NCI-H1092 (cell line): ENCODE measurements at regions not wholly inside any gene's neighbourhood (a gene's known extent, or its start where the extent isn't known, plus 50 kb on each side); places are given as distances from the start of the nearest gene placed in this dataset.

ENCODE experiments used
- DNase-seq: peaks from one replicate; lab custom pipeline; 2025; lab: John Stamatoyannopoulos, UW

DNA sequence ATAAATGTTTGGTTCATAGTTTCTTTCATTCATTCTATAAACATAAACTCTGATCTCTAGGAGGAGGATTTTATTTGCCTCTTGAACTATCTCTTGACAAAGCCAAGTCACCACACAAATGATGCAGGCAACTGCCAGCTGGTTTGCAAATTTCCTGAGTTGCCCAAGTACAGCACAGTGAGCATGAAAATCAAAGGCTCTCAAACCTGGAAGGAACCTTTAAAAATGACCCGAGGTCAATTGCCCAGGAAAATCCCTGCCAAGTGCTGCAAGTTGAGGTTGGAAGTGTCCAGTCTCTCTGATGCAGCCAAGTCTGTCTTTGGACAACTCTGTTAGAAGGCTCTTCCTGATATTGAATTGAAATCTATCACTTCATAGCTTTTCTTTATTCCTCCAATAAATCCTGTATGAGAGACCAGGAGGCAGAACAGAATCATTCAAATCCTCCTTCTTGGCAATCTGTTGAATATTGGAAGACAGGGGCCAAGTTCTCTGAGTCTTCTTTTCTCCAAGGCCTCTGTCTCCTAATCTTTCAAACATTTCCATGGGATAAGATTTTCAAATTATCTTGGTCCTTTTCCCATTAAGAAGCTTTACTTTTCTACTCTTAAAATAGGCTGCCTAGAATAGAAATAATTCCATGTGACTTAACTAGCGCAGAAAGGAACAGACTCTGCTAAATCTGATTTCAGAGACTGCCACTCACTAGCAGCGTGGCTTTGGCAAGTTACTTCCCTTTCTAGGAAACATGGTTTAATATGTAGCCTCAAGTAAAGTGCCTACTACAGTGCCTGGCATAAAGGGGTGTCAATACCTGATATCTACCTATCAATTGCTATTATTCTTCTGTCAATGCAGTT, 159.2 kb downstream of the SNX18 start:
- DNase-seq, result no peak

DNA sequence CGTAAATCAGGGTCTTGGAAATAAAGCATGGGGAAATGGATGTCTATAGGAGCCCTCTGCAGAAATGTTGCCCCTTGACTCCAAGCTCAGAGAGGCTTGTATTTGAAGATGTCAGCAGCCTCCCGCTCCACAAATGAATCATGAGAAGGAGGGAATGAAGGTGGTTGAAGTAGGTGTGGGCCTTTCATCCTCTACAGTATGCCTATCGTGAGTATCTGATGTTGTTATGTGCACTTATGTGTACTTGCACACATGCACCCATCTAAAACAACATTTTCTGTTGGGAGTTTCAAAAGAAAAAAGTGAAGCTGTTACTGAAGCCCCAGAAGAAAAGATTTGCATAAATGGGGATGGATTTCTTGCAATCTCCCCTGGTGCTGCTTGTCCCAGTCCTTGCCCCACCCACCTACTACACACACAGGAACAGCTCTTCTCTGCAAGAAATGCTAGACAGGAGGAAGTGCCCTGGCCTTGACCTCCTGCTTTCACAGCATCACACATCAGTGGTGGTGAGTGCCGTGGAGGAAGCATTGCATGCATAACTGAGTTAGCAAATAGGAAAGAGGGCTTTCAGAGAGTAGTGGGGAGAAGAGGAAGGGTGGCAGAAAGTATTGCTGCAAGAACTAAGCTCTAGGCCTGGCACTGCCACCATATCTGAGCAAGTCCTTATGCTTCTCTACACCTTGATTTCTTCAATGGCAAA, 156.1 kb downstream of the SNX18 start:
- DNase-seq, result no peak

DNA sequence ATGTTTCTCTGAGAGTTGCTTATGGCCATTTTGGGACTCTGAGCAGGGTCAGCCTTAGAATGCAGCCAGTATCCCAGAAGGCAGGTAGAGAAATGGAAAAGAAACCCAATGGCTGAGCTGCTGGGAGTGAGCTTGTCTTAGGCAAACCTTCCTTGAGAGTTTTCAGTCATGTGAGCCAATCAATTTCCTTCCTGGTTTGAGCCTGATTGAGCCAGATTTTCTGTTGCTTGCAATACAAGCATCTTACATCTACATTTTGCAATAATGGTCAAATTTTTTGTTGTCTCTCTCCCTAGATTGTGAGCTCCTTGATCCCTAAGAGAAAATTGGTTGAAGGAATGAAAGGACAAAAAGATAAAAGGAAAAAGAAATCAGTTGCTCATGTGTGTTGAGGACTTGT, 155.3 kb downstream of the SNX18 start:
- DNase-seq, result no peak

DNA sequence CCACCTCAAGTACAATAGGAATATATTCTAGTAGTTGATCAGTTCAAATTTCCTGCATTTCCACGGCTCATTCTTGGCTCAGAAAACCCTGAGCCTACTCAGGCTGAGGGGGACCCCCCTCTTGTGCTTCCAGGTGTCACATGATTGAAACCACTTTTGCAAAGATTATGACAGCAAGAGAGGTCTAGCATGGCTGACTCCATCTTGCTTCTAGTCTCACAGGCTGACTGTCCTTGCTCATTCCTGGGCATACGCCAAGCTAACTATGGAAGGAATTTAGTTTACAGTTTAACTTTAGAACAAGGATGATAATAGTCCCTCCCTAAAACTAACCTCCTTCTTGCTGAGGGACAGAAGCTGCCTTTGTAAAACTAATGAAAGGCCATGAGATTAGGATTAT, 154.1 kb downstream of the SNX18 start:
- DNase-seq, result no peak

DNA sequence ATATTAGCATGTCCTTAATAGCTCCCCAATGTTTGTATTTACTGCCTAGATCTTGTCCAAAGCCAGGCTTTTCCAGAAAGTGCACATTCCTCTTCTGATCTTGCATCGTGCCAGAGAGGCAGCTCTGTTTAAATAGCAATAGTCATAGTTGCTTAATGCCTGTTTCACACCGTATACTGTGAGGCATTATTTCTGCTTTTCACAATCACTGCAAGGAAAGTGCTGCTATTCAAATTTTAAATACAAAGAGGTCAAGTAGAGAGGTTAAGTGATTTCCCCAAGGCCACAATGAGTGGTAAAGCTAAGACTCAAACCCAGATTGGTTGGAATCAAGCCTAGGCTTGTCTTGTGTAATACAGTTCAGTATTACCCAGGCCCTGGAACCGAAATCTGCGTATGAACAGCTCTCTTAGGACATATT, 153.6 kb downstream of the SNX18 start:
- no peak for DNase-seq

DNA sequence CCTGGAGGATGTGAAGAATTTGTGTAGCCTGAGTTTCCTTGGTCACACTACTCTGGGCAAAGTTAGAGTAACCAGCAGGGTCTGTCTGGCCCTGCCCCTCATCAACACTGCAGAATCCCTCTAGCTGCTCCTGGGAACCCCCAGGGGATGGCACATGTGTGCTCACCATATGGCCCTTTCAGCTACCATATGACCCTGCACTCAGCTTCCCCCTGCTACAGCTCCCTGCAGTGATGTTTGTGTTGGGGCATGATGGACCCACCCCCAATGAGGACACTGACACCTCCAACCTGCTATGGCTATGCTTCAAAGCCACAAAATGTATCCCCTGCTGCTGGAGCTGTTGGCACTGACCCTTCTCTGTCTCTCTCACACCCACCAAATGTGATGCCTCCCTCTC, 152.7 kb downstream of the SNX18 start:
- no peak for DNase-seq

DNA sequence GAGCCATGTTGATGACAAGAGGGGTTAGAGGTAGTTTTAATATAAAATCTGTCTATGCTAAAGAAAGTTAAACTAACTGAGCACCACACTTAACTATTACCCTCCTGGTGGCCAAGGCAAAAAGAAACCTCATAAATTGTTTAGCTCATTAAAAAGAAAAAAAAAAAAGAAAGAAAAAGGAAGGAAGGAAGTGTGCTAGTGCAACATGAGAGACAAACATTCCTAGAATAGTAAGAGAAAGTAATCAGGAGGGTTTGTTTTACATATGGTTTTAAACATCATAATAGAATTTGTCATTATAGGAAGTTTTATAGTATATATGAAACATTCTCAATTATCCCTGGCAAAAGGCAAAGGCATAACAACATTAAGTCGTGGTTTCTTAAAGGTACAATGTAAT, 152.3 kb downstream of the SNX18 start:
- no peak for DNase-seq

DNA sequence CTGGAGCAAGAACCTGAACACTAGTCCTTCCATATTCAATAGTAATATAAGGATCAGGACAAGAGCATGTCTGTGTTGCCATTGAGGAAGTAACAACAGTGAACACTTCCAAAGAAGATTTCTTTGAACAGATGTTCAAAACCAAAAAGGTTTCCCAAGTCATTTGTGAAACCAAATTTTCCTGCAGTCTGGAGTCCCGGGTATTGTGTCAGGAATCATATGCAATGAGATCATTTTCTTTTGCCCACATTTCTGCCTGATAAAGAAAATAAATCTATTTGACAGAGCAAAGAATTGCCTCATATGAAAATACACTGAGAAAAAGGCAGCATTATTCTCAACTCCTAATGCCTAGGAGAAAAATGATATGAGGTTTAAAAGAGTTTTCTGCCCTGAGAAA, 151.7 kb downstream of the SNX18 start:
- DNase-seq, result no peak

DNA sequence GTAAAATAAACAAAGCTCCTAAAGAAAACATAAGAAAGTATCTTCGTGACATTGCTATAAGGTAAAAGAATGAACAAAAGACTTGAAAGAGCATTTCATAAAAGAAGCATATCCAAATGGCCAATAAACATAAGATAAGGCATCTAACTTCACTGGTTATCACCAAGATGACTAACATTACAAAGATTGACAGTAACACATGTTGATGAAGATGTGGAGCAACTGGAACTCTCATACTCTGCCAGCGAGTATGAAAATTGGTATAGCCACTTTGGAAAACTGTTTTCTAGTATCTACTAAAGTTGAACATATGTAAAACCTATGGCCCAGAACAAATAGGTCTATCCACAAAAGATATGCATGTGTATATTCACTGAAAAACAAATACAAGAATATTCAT, 150.5 kb downstream of the SNX18 start:
- no peak for DNase-seq

DNA sequence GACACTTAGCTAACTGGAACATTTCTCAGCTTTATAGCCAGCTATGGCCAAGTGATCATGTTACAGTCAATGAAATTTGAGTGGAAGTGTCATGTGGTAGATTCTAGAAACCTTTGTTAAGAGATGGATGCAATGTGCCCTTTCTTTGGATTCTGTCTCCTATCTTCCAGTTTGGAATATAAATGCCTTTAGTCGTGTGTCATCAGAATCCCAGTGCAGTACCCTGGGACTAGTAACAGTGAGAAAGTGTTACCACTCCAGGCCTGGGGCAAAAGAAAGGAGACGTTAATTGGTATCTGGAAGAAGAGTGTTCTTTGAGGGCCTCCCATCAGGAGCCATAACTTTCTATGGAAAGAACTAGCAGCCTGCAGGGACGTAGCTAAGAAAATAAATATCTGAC, 149.6 kb downstream of the SNX18 start:
- no peak for DNase-seq

DNA sequence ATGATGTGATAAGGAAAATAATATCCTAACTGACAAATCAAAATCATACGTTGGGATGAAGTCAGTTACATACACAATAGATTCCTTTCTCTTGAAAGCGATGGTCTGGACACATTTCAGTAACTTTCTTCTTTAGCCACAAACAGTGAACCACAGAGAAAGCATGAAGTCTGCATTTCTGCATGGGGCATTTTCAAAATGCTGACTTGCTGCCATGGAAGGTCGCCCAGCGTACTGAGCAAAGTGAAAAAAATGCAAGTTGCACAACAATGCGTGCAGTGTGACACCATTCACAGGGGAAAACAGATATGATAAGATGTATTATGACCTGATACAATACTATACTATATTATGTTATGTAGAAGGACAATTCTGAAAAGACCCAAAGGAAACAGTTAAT, 146.3 kb downstream of the SNX18 start:
- no peak for DNase-seq

DNA sequence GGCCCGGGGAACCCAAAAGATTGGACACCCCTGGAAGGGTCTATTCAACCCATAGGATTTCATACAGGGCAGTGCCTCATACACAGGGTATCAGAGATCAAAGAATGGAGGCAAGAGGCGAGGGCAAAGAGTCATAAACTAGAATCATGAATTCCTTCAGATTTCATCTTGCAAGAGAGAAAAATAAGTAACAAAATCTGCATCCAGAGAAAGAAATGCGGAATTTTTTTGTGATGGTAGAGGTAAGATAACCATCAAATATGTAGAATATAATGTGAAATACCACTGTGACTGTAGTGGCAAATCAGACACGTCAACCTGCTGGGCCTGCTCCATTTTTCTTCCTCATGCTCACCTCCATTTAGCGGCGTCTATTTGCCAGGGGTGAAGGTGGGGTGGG, 143.6 kb downstream of the SNX18 start:
- no peak for DNase-seq

DNA sequence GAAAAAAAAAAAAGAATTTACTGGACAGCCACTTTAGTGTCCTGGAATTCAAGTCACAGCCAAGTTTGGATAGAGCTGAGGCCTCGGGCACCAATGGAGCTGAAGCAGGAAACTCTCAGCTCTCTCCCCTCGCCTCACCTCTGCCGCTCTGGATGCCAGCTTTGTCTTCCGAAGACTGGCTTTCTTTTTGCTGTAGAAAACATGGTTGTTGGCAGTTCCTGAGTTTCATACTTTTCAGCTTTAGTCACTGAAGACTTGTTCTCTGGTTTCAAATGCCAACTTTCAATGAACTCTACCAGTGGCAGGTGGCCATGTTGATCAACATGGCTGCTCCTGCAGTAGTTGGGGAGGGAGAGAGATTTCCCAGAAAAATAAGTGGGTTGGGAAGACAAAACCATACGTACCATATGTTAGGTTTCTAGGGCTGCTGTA, 142.2 kb downstream of the SNX18 start:
- DNase-seq, result no peak

DNA sequence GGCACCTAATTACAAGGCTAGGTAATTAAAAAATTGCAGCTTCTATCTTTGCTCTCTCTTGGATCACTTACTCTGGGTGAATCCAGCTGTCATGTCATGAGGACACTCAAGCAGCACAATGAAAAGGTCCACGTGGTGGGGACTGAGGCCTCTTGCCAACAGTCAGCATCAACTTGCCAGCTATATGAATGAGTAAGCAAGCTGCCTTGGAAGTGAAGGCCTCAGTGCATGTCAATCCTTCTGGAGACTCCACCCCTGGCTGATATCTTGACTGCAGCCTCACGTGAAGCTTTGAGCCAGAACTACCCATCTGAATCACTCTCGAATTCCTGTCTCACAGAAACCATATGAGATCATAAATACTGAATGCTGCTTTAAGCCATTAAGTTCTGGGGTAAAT, 140.5 kb downstream of the SNX18 start:
- DNase-seq, result no peak

DNA sequence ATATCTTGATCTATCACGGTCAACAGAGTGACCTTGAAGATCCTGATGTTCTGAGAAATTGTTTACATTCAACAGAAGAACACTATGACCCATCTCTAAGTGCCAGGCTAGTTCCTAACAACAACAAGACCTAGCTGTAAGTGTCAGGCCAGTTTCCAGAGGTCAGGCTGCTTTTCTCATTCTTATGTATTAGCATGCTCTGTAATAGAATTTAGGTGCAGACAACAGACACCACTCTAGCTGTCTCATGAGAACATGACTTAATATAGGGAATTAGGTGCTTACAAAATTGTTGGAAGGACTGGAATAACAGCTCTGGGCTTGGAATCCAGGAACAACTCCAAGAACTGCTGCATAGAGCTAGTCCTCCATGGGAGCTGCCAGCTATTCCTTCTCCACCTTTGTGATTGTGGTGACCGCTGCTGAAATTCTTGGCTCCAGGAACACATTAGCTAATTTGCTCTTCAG, 138.7 kb downstream of the SNX18 start:
- DNase-seq, result no peak

DNA sequence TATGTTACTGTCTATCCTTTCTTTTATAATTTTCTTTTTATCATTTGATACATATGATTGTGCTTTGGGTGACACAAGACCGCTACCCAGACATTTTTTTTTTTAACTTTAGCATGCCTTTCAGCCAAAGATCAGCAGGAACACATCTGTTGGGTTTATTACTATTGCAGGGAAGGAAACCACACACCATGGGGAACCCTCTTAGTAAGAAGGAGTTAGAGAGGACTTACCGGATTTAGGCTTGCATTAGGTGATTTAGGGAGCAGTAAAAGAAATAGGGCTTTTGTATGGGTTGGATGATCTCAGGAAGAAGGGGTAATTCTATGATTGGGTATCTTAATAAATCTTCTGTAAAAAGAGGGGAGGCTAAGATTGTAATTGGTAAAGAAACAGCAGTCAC, 138.2 kb downstream of the SNX18 start:
- DNase-seq, result no peak

DNA sequence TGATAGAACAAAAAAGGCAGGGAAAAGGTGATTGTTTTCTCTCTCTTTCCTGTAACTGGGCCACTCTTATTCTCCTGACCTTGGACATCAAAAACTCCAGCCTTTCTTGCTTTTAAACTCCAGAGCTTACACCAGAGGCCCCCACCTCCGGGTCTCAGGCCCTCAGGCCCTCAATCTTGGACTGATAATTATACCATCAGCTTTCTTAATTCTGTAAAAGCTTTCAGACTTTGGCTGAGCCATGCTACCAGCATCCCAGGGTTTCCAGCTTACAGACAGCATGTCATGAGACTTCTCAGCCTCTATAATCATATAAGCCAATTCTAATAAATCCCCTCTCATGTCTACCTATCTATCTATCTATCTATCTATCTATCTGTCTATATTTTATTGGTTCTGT, 137.7 kb downstream of the SNX18 start:
- no peak for DNase-seq

DNA sequence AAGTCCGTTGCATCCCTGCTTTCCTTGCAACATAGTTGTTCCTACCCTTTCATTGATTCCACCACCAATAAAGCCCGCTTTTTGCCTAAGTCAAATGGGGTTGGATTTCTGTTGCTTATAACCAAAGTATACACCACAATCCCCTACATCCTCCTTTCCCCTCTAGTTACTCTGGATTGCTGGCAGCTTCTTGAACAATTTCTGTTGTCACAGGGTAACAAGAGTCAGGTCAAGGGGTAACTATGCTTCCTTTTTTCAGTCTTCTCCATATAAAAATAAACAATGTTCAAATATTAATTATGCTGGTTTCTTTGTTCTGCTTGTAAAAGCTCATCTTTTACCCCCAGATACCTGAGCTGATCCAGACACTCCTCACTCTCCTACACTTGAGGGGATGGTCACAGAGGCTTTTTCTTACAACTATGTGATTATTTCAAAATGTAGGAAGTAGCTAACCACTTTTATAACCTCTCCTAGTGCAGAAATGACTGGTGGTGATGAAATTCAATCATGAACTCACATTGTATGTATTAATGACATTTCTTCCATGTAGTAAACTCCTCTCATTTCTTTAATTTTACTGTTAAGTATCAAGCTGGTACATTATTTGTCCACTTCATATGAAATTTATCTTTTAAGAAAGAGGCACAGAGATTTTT, 136.5 kb downstream of the SNX18 start:
- no peak for DNase-seq

DNA sequence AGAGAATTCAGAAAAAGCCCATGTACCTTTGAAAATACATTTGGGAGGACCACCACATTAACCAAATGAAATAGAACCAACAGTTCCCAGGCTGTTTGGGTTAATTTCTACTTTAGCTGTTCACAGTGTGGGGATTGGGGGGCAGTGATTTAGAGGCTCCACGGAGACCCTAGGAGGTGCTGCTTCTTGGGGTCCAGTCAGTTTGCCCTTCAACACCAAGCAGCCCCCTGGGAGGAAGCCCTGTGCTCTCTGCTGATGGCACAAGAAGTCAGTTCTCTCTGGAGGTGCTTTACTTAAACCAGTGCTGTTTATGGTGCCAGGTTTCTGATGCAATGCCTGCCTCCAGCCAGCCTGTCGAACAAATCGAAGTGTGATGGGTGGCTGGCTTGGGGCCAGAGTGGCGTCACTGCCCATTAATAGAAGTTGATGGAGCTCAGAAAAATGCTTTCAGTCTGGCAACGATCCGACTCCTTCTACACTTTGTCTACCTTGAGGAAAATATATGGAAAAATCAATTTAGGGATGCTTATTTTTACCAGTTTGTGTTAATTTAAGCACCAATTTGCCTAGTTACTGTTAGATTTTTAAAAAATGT, 134.0 kb downstream of the SNX18 start:
- peak; percentile 5 for DNase-seq

DNA sequence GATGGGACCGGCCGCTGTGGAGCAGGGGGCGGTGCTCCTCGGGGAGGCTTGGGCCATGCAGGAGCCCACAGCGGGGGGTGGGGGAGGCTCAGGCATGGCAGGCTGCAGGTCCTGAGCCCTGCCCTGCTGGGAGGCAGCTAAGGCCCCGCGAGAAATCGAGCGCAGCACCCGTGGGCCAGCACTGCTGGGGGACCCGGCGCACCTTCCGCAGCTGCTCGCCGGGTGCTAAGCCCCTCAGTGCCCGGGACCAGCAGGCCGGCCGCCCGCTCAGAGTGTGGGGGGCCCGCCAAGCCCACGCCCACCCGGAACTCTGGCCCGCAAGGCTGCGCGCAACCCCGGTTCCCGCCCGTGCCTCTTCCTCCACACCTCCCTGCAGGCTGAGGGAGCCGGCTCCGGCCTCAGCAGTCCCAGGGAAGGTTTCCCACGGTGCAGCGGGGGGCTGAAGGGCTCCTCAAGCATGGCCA, 131.5 kb downstream of the SNX18 start:
- no peak for DNase-seq

DNA sequence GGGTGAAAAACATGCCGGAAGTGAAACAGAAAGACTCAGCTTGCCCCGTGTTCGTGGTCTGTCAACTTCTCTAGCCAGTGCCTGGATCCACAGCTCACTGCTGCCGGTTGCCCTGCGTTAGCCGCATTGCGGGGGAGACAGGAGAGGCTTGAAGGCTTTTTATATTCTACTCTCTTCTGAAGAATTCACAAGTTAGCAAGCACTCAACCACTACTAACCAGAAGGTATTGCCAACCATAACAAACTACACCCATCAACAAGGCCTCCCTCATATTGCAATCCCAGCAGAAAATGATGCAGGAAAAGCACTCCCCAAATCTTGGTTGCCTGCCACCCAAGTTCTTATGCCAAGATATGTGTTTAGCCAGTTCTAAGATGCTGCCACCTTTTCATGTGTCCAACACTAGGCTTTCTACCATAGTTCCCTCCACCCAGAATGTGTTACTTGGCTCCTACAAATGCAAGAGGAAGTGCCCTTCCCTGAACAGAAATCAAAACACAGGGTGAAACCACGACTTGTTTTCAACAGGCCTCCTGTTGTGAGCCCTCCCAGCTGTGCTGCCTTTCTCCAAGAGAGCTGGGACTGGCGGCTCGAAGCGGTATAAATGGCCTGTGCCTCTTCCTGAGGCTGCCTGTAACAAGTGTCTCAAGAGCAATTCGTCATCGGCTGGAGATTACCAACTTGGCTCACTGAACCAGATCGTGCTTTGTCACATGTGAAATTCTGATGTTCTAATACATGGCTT, 129.0 kb downstream of the SNX18 start:
- no peak for DNase-seq

DNA sequence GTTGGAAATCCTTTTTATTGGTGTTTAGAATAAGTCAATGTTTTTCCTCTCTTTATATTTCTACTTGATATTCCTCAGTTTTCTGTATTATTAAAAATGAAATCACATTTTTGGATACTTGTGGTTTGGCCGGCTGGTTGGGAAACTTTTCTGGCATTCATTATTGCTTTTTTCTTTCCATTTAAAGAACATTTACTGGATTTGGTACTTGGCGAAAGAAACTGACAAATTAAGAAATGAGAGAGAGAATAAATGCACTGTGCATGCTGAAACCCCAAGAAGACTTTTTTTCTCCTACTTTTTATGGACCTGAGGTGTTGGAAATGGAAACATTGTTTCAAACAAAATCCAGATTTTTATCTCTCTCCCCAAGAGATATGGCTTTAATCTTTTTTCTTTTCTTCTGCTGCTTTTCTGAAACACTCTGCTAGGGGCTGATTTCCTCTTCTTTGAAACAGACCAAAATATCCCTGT, 128.4 kb downstream of the SNX18 start:
- no peak for DNase-seq
